Kidney capillary endothelial cell (primary cell): ENCODE measurements at regions not wholly inside any gene's neighbourhood (a gene's known extent, or its start where the extent isn't known, plus 50 kb on each side); places are given as distances from the start of the nearest gene placed in this dataset.

Source experiments
- DNase-seq: peaks from one replicate; pipeline ENCODE4 v3.0.0-alpha.2; 2018; ENCODE audit warnings: low spot score

GRCh38 chr3:181075098-181075497 is 85.6 kb upstream of the DNAJC19 start:
- no peak for DNase-seq

GRCh38 chr3:181066143-181067087 is 76.9 kb upstream of the DNAJC19 start:
- DNase-seq = no peak

DNA sequence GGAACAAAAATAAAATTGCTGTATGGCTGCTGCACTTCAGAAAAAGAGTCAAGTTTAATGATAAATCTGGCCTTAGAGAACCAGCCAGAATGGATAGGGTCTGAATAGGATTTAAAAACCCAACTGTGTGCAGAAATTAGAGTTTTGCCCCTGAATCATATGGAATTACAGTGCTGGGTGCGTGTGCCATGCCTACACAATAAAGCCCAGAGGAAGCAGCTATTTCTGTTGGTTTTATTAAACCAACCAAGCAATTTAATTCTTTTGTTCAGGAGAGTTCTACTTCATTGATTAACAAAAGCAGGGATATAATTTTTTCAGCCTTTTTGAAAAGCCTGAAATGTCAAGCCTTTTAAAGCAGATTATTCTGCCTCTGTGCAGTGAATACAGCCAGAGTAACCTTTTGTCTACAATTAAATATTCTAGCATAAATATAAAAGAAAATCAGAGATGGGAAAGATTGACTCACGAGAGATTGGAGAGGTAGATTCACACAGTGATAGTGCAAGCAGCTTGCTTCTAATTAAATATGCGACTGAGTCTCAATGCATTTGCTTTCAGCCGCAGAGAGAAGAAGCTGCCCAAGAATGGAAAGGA is 66.7 kb upstream of the DNAJC19 start:
- DNase-seq = no peak

- DNase-seq = no peak
Measured at GRCh38 chr3:181054538-181054937, 65.0 kb upstream of the DNAJC19 start.

GRCh38 chr3:181052256-181052655 is 62.7 kb upstream of the DNAJC19 start:
- DNase-seq = no peak

GRCh38 chr3:181050738-181051137 is 61.2 kb upstream of the DNAJC19 start:
- DNase-seq = no peak

GRCh38 chr3:181040030-181040429 is 50.5 kb upstream of the DNAJC19 start:
- no peak for DNase-seq
